A549 (cell line): ENCODE measurements at regions not wholly inside any gene's neighbourhood (a gene's known extent, or its start where the extent isn't known, plus 50 kb on each side); places are given as distances from the start of the nearest gene placed in this dataset.

Source experiments
- CBX2 ChIP-seq: fragments of 200-600 bp; sonication (generic); IDR thresholded peaks from 2 replicates; pipeline ENCODE4 v1.6.1; 2016; ENCODE audit warnings: low read depth, mild to moderate bottlenecking, borderline replicate concordance
- EP300 ChIP-seq, 2 experiments: fragments of >200 bp; sonication (Bioruptor Twin); formaldehyde crosslinking; IDR thresholded peaks; 2 replicates in 1 of 2; 3 replicates in 1 of 2; pipeline ENCODE4 v1.6.1; 2016 to 2017
- ESRRA ChIP-seq: fragments of 150-350 bp; IDR thresholded peaks from 2 replicates; pipeline ENCODE4 v1.6.1; 2014; ENCODE audit warnings: mild to moderate bottlenecking, low read length, borderline replicate concordance
- HDAC2 ChIP-seq: fragments of 200-600 bp; sonication (generic); IDR thresholded peaks from 2 replicates; pipeline ENCODE4 v1.6.1; 2016
- HOXA7 ChIP-seq: fragments of 250-450 bp; sonication (Bioruptor Pico); IDR thresholded peaks from 2 replicates; pipeline ENCODE4 v1.5.0; 2020; ENCODE audit warnings: mild to moderate bottlenecking, moderate library complexity
- JUN ChIP-seq, 2 experiments: fragments of >200 bp; sonication (Bioruptor Twin); formaldehyde crosslinking; IDR thresholded peaks; 2 replicates in 1 of 2; 3 replicates in 1 of 2; pipeline ENCODE4 v1.6.1; 2016 to 2017
- MYC ChIP-seq: IDR thresholded peaks from 2 replicates; pipeline ENCODE4 v1.6.1; 2012; ENCODE audit warnings: mild to moderate bottlenecking, inconsistent platforms, low read length, improper control_type of control experiment, borderline replicate concordance
- POLR2A ChIP-seq: IDR thresholded peaks from 2 replicates; pipeline ENCODE4 v1.6.1; 2012; ENCODE audit warnings: mild to moderate bottlenecking, low read length
- TF ChIP-seq, protein P1 (sequence below): fragments of >200 bp; sonication (Bioruptor Twin); formaldehyde crosslinking; IDR thresholded peaks from 3 replicates; pipeline ENCODE4 v1.5.1; 2016
- TF ChIP-seq, protein P2 (sequence below): fragments of 250-450 bp; sonication (Bioruptor Pico); IDR thresholded peaks from 2 replicates; pipeline ENCODE4 v1.5.0; 2020; ENCODE audit warnings: low read depth, mild to moderate bottlenecking, moderate library complexity
- TF ChIP-seq, protein P3 (sequence below): fragments of 450-650 bp; IDR thresholded peaks from 2 replicates; pipeline ENCODE4 v1.6.1; 2014; ENCODE audit warnings: antibody characterized with exemption
- TF ChIP-seq, protein P4 (sequence below): IDR thresholded peaks from 2 replicates; pipeline ENCODE4 v1.6.1; 2012
- TF ChIP-seq, protein P5 (sequence below): IDR thresholded peaks from 2 replicates; pipeline ENCODE4 v1.6.1; 2012; ENCODE audit warnings: low read depth, borderline replicate concordance

DNA sequence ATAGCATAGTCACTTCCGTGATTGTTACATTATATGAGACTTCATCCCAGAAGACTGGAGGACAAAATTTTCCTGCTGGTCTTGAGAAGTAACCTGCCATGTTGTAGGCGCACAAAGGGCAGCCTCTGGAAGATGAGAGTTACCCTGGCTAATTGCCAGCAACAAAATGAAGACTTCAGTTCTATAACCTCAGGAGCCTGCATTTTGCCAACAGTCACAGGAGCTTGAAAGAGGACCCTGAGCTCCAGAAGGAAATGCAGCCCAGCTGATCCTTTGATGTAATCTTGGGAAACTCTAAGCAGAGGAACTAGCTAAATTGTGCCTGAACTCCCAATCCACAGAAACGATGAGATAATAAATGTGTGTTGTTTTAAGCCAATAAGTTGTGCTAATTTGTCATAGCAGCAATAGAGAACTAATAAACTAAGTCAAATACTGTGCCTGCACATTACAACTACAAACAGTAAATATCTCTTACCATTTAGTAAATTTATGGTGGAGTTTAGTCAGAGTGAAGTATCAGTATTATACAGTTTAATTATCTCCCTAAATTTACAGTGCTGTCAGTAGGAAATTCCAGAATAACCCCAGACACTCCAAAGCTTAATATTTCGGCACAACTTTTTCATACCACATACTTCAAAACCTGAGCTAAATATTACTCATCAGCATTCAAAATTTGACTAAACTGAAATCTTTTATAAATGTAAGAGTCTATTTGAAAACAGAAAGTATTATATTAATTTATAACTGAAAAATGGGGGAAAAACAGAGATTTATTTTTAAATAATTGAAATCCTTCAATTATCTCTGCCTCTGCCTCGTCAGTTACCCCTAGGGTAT is 90.1 kb upstream of the MAPK10 start:
- TF ChIP-seq, protein P1, sequence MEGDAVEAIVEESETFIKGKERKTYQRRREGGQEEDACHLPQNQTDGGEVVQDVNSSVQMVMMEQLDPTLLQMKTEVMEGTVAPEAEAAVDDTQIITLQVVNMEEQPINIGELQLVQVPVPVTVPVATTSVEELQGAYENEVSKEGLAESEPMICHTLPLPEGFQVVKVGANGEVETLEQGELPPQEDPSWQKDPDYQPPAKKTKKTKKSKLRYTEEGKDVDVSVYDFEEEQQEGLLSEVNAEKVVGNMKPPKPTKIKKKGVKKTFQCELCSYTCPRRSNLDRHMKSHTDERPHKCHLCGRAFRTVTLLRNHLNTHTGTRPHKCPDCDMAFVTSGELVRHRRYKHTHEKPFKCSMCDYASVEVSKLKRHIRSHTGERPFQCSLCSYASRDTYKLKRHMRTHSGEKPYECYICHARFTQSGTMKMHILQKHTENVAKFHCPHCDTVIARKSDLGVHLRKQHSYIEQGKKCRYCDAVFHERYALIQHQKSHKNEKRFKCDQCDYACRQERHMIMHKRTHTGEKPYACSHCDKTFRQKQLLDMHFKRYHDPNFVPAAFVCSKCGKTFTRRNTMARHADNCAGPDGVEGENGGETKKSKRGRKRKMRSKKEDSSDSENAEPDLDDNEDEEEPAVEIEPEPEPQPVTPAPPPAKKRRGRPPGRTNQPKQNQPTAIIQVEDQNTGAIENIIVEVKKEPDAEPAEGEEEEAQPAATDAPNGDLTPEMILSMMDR = no peak
- TF ChIP-seq EP300 (IDR thresholded peaks at IDR 0.05) = no peak
- TF ChIP-seq, protein P2, sequence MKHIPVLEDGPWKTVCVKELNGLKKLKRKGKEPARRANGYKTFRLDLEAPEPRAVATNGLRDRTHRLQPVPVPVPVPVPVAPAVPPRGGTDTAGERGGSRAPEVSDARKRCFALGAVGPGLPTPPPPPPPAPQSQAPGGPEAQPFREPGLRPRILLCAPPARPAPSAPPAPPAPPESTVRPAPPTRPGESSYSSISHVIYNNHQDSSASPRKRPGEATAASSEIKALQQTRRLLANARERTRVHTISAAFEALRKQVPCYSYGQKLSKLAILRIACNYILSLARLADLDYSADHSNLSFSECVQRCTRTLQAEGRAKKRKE = no peak
- no peak for TF ChIP-seq POLR2A
- TF ChIP-seq JUN (IDR thresholded peaks at IDR 0.05) = no peak
- no peak for TF ChIP-seq ESRRA
- TF ChIP-seq CBX2 = no peak
- TF ChIP-seq, protein P3, sequence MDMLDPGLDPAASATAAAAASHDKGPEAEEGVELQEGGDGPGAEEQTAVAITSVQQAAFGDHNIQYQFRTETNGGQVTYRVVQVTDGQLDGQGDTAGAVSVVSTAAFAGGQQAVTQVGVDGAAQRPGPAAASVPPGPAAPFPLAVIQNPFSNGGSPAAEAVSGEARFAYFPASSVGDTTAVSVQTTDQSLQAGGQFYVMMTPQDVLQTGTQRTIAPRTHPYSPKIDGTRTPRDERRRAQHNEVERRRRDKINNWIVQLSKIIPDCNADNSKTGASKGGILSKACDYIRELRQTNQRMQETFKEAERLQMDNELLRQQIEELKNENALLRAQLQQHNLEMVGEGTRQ = no peak
- no peak for TF ChIP-seq HOXA7 (CRISPR knock-in tag)
- no peak for TF ChIP-seq HDAC2
- no peak for TF ChIP-seq MYC
- TF ChIP-seq, protein P4, sequence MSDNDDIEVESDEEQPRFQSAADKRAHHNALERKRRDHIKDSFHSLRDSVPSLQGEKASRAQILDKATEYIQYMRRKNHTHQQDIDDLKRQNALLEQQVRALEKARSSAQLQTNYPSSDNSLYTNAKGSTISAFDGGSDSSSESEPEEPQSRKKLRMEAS = no peak
- TF ChIP-seq, protein P5, sequence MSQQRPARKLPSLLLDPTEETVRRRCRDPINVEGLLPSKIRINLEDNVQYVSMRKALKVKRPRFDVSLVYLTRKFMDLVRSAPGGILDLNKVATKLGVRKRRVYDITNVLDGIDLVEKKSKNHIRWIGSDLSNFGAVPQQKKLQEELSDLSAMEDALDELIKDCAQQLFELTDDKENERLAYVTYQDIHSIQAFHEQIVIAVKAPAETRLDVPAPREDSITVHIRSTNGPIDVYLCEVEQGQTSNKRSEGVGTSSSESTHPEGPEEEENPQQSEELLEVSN = no peak
